Natural killer cell (primary cell): ENCODE measurements at regions not wholly inside any gene's neighbourhood (a gene's known extent, or its start where the extent isn't known, plus 50 kb on each side); places are given as distances from the start of the nearest gene placed in this dataset.
"Not testable (repeated sequence)": the region's sequence is repeated elsewhere in the genome, so short reads cannot be mapped to it uniquely, and the experiment has no call there.

Experiments used
- ATAC-seq, 3 donors: fragments of 150-1000 bp in 2 of 3; fragments of 200-7000 bp in 1 of 3; cut with Tn5 transposase; 1 replicate in 1 of 3; 2 replicates in 2 of 3; pipeline ENCODE4 v1.10.0; 2021; ENCODE audit warnings: mild to moderate bottlenecking in 2 of 3, moderate library complexity in 2 of 3
- DNase-seq, 2 donors: peaks; one replicate each; pipeline versions ENCODE4 v3.0.0 to v3.0.0-alpha.2; 2013 to 2021; ENCODE audit warnings: mixed read lengths in 1 of 2
- H3K27ac ChIP-seq: one replicate; pipeline ENCODE4 v1.5.1; 2013; ENCODE audit warnings: mild to moderate bottlenecking, low read length
- H3K27me3 ChIP-seq: one replicate; pipeline ENCODE4 v1.6.1; 2013; ENCODE audit warnings: low read length; ENCODE audit not compliant: control insufficient read depth, insufficient read depth
- H3K36me3 ChIP-seq: one replicate; pipeline ENCODE4 v1.6.1; 2013; ENCODE audit warnings: low read length; ENCODE audit not compliant: control insufficient read depth, insufficient read depth
- H3K4me1 ChIP-seq: one replicate; pipeline ENCODE4 v1.6.1; 2013; ENCODE audit warnings: low read length; ENCODE audit not compliant: control insufficient read depth, insufficient read depth
- H3K4me3 ChIP-seq: one replicate; pipeline ENCODE4 v1.5.1; 2013; ENCODE audit warnings: low read length
- H3K9me3 ChIP-seq: one replicate; pipeline ENCODE4 v1.6.1; 2013; ENCODE audit warnings: low read length; ENCODE audit not compliant: control insufficient read depth, insufficient read depth
- H3K27ac Mint-ChIP-seq, 2 donors: one replicate each; pipeline ENCODE4 v1.8.0; 2022; ENCODE audit warnings: mild to moderate bottlenecking in 2 of 2, mixed read lengths in 2 of 2, moderate library complexity in 1 of 2
- H3K27me3 Mint-ChIP-seq, 2 donors: one replicate each; pipeline ENCODE4 v1.8.0; 2022; ENCODE audit warnings: low read depth in 2 of 2, mixed read lengths in 2 of 2
- H3K36me3 Mint-ChIP-seq: one replicate; pipeline ENCODE4 v1.8.0; 2022; ENCODE audit warnings: mixed read lengths
- H3K4me1 Mint-ChIP-seq, 2 donors: one replicate each; pipeline ENCODE4 v1.8.0; 2022; ENCODE audit warnings: mixed read lengths in 2 of 2
- H3K4me3 Mint-ChIP-seq: one replicate; pipeline ENCODE4 v1.8.0; 2022; ENCODE audit warnings: mild to moderate bottlenecking, moderate library complexity, mixed read lengths
- H3K9me3 Mint-ChIP-seq, 2 donors: one replicate each; pipeline ENCODE4 v1.8.0; 2022; ENCODE audit warnings: mixed read lengths in 2 of 2
- WGBS: methylation state at CpG from one replicate; pipeline ENCODE4 v1.1.7; 2013; ENCODE audit warnings: missing lambda C conversion rate; ENCODE audit not compliant: insufficient coverage; 5-methylcytosine and 5-hydroxymethylcytosine counted together
- intact Hi-C: fragments of 100-400 bp; cut with micrococcal nuclease; formaldehyde crosslinking; loops from one replicate; pipeline ENCODE4 v1.14.2; 2022
- TF ChIP-seq, protein P1 (sequence below): fragments of 200-600 bp; IDR thresholded peaks from one replicate; pipeline ENCODE4 v1.8.0; 2022; ENCODE audit warnings: antibody characterized with exemption

DNA sequence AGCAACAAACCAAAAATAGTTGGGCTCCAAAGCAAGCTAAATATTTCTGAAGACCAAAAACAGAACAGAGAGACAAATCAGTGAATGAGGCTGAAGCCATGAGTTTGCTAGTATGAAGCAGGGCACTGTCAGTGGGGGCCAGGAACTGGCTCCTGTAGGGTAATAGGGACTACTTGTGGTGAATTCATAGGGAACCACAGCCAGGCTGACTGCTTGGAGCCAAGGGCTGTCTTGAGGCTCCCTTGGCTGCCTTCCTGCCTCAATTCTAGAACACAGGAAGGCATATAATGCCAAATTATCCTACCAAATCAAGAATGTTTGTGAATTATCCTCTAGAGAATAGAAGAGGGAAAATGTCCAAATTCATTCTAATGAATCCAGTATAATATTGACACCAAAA is 406.0 kb downstream of the CCDC85A start:
- no peak for ATAC-seq
- Mint-ChIP-seq H3K27me3 (no peaks in the 10 kb centered on the region), H3K27ac (no peak overlapping the region), H3K4me3 (no peak overlapping the region), H3K9me3 (peaks cover 10 to 14% of the 10 kb centered on the region in 2 donors), H3K36me3 (no peaks in the 10 kb centered on the region), H3K4me1 (no peaks in the 10 kb centered on the region)
- TF ChIP-seq, protein P1, sequence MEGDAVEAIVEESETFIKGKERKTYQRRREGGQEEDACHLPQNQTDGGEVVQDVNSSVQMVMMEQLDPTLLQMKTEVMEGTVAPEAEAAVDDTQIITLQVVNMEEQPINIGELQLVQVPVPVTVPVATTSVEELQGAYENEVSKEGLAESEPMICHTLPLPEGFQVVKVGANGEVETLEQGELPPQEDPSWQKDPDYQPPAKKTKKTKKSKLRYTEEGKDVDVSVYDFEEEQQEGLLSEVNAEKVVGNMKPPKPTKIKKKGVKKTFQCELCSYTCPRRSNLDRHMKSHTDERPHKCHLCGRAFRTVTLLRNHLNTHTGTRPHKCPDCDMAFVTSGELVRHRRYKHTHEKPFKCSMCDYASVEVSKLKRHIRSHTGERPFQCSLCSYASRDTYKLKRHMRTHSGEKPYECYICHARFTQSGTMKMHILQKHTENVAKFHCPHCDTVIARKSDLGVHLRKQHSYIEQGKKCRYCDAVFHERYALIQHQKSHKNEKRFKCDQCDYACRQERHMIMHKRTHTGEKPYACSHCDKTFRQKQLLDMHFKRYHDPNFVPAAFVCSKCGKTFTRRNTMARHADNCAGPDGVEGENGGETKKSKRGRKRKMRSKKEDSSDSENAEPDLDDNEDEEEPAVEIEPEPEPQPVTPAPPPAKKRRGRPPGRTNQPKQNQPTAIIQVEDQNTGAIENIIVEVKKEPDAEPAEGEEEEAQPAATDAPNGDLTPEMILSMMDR: no peak
- Histone ChIP-seq H3K27me3 (no peaks in the 10 kb centered on the region), H3K36me3 (no peaks in the 10 kb centered on the region), H3K4me3 (no peak overlapping the region), H3K27ac (no peak overlapping the region), H3K9me3 (peaks cover 5% of the 10 kb centered on the region), H3K4me1 (no peaks in the 10 kb centered on the region)
- intact Hi-C loops: no loop called here
- no peak for DNase-seq

DNA sequence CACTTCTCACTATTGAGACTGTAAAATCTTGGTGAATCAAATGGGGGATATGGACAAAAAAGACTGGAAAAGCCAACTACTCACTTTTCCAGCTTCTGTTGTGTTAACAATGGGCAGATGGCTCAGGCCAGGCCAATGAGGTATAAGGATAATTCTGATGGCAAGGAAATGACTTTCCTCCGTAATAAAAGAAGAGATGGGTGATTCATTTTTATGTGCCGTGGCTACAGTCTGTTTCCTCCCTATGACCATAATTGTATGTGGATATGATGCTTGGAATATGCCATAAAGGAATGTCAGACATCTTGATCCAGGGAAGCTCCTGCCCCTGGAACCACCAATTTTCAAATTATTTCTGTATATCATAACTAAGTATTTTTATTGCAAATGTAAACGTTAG is 406.8 kb downstream of the CCDC85A start:
- Mint-ChIP-seq H3K36me3 (no peaks in the 10 kb centered on the region), H3K4me3 (no peak overlapping the region), H3K27ac (no peak overlapping the region), H3K4me1 (no peaks in the 10 kb centered on the region), H3K9me3 (peaks cover 10 to 11% of the 10 kb centered on the region in 2 donors), H3K27me3 (no peaks in the 10 kb centered on the region)
- ATAC-seq (no peak), DNase-seq (no peak)
- TF ChIP-seq, protein P1: no peak
- intact Hi-C loops: no loop called here
- no peaks in the 10 kb centered on the region for H3K4me1 ChIP-seq
- H3K36me3 ChIP-seq: no peaks in the 10 kb centered on the region
- 89% methylated on average over 2 of the region's 3 CpGs for WGBS
- peaks cover 5% of the 10 kb centered on the region for H3K9me3 ChIP-seq
- no peak overlapping the region for H3K27ac ChIP-seq
- H3K27me3 ChIP-seq: no peaks in the 10 kb centered on the region
- no peak overlapping the region for H3K4me3 ChIP-seq

DNA sequence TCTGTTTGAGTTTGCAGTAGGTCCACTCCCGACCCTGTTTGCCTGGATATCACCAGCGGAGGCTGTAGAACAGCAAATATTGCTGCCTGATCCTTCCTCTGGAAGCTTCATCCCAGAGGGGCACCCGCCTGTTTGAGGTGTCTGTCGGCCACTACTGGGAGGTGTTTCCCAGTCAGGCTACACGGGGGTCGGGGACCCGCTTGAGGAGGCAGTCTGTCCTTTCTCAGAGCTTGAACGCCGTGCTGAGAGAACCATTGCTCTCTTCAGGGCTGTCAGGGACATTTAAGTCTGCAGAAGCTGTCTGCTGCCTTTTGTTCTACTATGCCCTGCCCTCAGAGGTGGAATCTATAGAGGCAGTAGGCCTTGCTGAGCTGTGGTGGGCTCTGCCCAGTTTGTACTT is 422.3 kb downstream of the CCDC85A start:
- H3K27me3 ChIP-seq, intact Hi-C loops, H3K4me1 Mint-ChIP-seq, H3K9me3 ChIP-seq, H3K4me1 ChIP-seq, H3K4me3 ChIP-seq, H3K27ac ChIP-seq, H3K36me3 Mint-ChIP-seq, ATAC-seq, H3K27ac Mint-ChIP-seq, H3K27me3 Mint-ChIP-seq, H3K36me3 ChIP-seq, H3K4me3 Mint-ChIP-seq, DNase-seq: not testable (repeated sequence)
- WGBS: 82% methylated on average over 9 of the region's 9 CpGs
- H3K9me3 Mint-ChIP-seq: peaks cover 20 to 31% of the 10 kb centered on the region in 2 donors

DNA sequence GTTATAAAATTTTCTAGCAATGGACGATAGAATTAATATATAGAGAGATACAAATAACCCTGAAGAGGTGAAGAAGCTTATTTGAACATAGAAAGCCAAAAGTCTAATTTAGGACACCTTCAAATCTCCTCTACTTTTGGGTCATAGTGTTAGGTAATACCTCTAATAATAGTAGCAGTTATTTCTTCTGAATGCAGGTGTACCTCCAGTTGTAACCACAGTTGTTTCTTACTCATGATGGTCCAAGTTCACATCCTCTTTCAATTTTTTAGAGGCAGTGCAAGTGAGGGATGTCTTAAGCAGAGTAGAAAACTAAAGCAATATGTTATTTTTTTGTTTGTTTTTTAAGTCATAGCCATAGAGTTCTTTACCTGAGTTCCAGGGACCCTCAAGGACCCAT is 429.5 kb downstream of the CCDC85A start:
- no peaks in the 10 kb centered on the region for H3K4me1 ChIP-seq
- intact Hi-C loops: no loop called here
- DNase-seq: no peak
- no peak for ATAC-seq
- Mint-ChIP-seq H3K9me3 (peaks cover 13 to 22% of the 10 kb centered on the region in 2 donors), H3K4me3 (no peak overlapping the region), H3K36me3 (no peaks in the 10 kb centered on the region), H3K27ac (no peak overlapping the region), H3K4me1 (no peaks in the 10 kb centered on the region), H3K27me3 (no peaks in the 10 kb centered on the region)
- no peaks in the 10 kb centered on the region for H3K9me3 ChIP-seq
- no peaks in the 10 kb centered on the region for H3K36me3 ChIP-seq
- H3K27me3 ChIP-seq: no peaks in the 10 kb centered on the region
- no peak overlapping the region for H3K4me3 ChIP-seq
- WGBS: no CpG with 5 or more reads among the region's 1 CpG
- no peak overlapping the region for H3K27ac ChIP-seq
- TF ChIP-seq, protein P1: no peak
